Renal cortical epithelial cell (primary cell): ENCODE measurements at regions not wholly inside any gene's neighbourhood (a gene's known extent, or its start where the extent isn't known, plus 50 kb on each side); places are given as distances from the start of the nearest gene placed in this dataset.
"Not testable (repeated sequence)": the region's sequence is repeated elsewhere in the genome, so short reads cannot be mapped to it uniquely, and the experiment has no call there.

Experiments
- DNase-seq: peaks from one replicate; pipeline ENCODE4 v3.0.0-alpha.2; 2011; ENCODE audit warnings: low read depth

DNA sequence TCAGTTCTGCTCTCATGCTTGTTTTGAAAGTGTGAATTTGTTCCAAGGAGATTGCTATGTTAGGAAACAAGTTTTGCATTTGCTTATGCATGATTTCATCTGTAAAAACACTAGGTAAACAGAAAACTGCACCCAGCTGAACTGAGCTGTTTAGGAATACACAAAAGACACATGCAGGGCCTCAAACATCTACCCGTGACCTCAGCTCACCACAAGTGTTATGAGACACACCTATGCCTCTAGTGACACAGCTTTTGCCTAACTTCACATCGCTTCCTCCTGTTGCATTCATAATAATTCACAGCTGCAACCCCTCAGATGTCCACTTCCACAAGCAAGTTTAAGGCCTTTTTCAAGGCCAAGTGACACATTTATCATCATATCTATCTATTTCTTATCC, 98.0 kb upstream of the SLC24A3 start:
- DNase-seq: no peak

DNA sequence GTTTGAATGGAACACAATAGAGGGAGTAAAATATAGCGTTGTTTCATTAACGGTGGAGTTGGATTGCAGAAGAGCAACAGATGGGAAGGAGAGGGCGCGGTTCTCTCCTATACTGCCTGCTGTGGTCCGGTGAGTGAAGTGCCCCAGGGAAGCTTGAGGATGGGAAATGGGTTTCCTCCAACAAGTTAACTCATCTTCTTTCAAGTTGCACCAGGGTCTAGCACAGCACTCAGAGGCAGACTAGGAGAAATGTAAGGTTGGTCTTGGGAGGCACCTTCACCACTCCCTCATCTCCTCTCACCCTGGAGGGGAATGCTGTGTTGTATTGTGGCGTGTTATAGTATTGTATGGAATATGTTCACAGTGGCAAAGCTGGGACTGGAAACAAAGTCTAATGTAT, 96.9 kb upstream of the SLC24A3 start:
- no peak for DNase-seq

GRCh38 chr20:19120011-19120410, 92.4 kb upstream of the SLC24A3 start:
- DNase-seq: no peak

DNA sequence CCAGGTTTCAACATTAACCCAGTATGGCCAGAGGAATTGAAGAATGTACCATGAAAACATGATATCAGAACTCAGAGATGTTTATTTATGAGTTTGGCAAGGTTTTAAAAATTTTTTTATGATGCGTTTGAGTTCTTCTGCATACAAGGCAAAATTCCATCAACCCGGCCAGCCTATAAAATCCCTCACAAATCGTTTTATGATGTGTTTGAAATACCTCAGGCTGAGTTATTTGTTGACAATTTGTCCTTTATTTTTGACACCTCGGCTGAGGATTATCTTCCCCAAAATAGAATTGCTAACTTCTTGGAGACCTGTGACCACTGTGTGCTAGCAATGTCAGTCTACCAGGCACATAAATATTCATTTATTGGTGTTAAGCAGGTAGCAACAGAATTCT, 91.9 kb upstream of the SLC24A3 start:
- no peak for DNase-seq

DNA sequence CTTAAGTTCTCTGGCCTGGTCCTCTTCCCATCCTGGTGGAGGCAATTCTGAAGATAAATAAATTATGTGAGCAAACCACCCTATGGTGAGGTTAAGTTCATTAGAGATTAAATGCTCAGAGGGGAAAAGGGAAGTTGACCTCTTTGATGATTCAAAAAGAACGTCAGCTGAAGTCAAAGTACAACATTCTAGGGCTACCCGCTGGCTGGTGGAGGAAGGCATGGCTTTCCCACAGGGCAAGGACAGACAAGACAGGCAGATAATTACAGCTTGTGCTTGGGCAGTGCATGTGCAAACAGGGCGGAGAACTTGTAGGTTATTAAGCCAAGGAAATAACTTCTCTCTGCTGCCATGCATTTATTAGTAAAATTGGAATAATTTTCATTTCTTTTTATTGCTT, 91.0 kb upstream of the SLC24A3 start:
- DNase-seq: no peak

DNA sequence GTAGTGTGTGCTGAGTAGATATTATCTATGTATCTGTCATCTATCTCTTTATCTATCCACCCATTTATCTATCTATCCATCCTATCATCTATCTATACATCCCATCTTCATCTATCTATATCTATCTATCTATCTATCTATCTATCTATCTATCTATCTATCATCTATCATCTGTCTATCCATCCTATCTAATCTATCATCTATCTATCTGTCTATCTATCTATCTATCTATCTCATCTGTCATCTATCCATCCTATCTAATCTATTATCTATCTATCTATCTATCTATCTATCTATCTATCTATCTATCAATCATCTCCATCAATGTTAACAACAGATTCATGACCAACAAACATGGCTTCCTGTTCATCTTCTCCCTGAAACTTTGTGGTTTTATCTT, 90.5 kb upstream of the SLC24A3 start:
- DNase-seq: no peak

- no peak for DNase-seq
Measured at GRCh38 chr20:19122395-19122794, 90.0 kb upstream of the SLC24A3 start.

GRCh38 chr20:19125508-19125907, 86.9 kb upstream of the SLC24A3 start:
- no peak for DNase-seq

DNA sequence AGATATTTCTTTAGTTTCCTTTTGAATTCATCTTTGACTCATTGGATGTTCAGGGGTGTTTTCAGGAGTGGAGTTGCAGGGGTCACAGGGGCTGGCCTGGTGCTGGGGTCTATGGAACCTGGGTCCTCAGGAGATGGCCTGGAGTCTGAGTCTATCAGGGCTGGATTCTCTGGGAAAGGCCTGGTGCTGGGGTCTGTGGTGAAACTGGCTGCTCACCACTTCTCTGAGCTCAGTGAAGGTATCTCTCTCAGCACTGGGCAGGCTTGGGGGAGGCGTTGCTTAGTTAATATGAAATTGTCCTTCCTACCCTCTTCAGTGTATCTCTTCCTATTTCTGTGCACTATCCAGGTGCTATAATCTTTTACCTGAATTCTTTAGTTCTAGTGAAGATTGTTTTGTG, 83.1 kb upstream of the SLC24A3 start:
- DNase-seq: no peak

GRCh38 chr20:19129976-19130612, 82.3 kb upstream of the SLC24A3 start:
- no peak for DNase-seq

GRCh38 chr20:19130613-19130984, 81.8 kb upstream of the SLC24A3 start:
- DNase-seq: no peak

- no peak for DNase-seq
Measured at GRCh38 chr20:19137641-19138040, 74.8 kb upstream of the SLC24A3 start.

DNA sequence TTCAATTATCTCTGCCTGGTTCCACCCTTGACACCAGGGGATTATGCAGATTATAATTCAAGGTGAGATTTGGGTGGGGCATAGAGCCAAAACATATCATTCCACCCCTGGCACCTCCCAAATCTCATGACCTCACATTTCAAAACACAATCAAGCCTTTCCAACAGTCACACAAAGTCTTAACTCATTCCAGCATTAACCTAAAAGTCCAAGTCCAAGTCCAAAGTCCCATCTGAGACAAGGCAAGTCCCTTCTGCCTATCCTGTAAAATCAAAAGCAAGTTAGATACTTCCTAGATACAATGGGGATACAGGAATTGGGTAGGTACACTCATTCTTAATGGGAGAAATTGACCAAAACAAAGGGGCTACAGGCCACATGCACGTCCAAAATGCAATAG, 73.7 kb upstream of the SLC24A3 start:
- no peak for DNase-seq

DNA sequence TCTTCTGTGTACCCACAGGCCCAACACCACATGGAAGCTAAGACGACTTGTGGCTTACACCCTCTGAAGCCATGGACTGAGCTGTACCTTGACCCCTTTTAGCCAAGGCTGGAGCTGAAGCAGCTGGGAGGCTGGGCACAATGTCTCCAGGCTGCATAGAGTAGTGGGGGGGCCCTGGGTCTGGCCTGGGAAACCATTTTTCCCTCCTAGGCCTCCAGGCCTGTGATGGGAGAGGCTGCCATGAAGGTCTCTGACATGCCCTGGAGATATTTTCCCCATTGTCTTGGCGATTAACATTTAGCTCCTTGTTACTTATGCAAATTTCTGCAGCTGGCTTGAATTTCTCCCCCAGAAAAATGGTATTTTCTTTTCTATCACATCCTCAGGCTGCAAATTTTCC, 72.9 kb upstream of the SLC24A3 start:
- DNase-seq: not testable (repeated sequence)

DNA sequence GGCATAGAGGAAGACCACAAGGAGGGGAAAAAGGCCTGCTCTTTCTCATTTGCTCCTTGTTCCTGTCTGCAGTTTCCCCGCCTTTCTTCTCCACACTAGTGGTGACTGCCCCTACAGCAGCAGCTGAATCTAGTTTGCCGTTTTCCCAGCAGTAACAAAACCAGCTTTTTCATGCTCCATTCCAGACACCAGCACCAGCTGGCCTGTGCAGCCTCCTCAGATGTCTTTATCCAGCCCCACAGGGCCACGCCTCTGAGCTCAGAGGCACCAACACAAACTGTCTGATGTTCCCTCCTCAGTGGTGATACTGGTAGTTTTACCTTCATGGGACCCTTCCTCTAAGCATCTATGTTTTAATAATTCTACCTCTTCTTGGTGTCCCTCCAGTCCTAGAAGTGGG, 70.4 kb upstream of the SLC24A3 start:
- no peak for DNase-seq

- DNase-seq: no peak
Measured at GRCh38 chr20:19143890-19144289, 68.6 kb upstream of the SLC24A3 start.

- DNase-seq: no peak
Measured at GRCh38 chr20:19161336-19161735, 51.1 kb upstream of the SLC24A3 start.
